Dermis microvascular lymphatic vessel endothelial cell (primary cell): ENCODE measurements at regions not wholly inside any gene's neighbourhood (a gene's known extent, or its start where the extent isn't known, plus 50 kb on each side); places are given as distances from the start of the nearest gene placed in this dataset.
"Not testable (repeated sequence)": the region's sequence is repeated elsewhere in the genome, so short reads cannot be mapped to it uniquely, and the experiment has no call there.

Source experiments
- DNase-seq, 2 donors: peaks; one replicate each; pipeline versions ENCODE4 v3.0.0 to v3.0.0-alpha.2; 2010; ENCODE audit warnings: low read depth in 2 of 2

- DNase-seq, result no peak
Observed at GRCh38 chr3:153370680-153371079, 208.7 kb downstream of the RAP2B start.

- DNase-seq, result no peak
Observed at GRCh38 chr3:153372326-153372725, 210.3 kb downstream of the RAP2B start.

DNA sequence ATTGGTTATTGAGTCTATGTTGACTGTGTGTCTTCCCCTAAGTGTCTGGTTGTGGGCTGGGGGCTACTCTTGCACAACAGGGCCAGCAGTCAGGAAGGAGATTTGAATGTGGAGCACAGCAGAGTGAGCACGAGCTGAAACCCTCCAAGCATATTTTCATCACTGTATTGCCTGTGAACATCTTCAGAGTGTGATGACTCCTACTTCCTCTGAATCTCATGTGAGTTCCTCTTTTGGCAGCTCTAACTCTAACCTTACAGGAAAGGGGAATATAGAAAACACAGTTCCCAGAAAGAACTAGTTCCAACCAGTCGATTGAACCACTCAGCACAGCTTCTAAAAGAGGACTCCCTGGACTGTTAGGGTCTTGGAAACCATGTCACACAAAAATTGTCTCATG lies 211.6 kb downstream of the RAP2B start:
- peak in 1 of 2 donors; percentile 23 for DNase-seq

- not testable (repeated sequence) for DNase-seq
Observed at GRCh38 chr3:153378366-153378765, 216.3 kb downstream of the RAP2B start.

GRCh38 chr3:153379516-153379915 lies 217.5 kb downstream of the RAP2B start:
- DNase-seq, result no peak

- DNase-seq, result no peak
Observed at GRCh38 chr3:153385343-153385742, 223.3 kb downstream of the RAP2B start.

DNA sequence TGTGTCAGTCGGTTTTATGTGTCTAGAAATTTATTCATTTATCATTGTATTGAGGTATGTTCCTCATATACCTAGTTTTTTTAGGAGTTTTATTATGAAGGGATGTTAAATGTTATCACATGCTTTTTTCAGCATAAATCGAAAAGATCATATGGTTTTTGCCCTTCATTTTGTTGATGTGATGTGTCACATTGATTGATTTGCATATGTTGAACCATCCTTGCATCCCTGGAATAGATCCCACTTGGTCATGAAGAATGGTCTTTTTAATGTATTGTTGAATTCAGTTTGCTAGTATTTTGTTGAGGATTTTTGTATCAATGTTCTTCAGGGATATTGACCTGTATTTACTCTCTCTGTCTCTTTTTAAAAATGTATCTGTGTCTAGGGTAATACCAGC lies 230.3 kb downstream of the RAP2B start:
- no peak for DNase-seq

- no peak for DNase-seq
Observed at GRCh38 chr3:153394017-153394416, 232.0 kb downstream of the RAP2B start.

DNA sequence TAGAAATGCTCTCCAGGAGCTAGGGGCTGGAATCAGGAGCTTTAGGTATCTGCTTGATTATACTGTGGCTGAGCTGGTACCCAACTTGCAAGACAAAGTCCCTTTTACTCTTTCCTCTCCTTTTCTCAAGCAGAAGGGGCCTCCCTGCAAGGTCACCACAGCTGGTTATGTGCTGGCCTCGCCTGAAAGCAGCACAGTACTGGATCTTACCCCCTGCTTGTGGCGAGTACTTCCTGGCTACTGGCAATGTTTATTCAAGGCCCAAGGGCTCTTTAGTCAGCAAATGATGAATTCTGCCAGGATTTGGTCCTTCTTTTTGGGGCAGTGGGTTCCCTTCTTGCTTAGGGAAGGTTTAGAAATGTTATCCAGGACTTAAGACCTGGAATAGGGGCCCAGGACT lies 234.6 kb downstream of the RAP2B start:
- no peak for DNase-seq

DNA sequence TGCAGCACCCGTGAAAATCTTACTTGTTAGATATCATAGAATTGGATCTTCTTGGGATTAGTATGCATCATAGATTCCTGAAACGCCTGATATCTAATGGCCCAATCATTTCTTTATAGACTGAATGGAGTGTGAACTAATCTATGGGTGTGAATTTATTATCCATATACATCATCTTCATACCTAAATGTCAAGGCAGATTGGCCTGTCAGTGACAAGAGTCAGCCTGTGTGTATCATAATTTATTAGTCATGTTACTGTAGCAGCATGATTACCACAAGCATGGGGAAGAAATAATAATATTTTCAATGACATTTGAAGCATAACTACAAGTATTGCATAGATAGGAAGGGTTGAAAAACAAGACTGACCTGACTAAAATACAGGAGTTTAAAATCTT lies 235.8 kb downstream of the RAP2B start:
- no peak for DNase-seq

DNA sequence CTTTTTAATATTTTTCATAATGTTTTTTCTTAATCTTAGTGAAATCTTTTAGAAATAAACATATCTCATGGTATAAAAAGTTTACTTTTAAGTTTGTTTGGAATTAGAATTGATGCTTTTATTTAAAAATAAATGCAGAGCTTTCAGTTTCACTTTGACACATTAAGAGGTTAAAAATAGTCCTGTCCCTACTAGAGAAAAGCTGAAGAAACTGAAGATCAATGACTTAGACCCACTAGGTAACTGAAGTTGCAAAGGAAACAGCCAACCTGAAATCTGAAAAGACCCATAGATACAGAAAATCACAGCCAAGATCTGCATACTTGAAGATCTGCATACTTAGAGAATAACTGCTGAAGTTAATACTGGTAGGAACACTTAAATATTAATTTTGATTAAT lies 237.6 kb downstream of the RAP2B start:
- DNase-seq, result no peak

GRCh38 chr3:153400641-153401040 lies 238.6 kb downstream of the RAP2B start:
- no peak for DNase-seq

- DNase-seq, result no peak
Observed at GRCh38 chr3:153404157-153404556, 242.1 kb downstream of the RAP2B start.

GRCh38 chr3:153405320-153405719 lies 243.3 kb downstream of the RAP2B start:
- not testable (repeated sequence) for DNase-seq

- DNase-seq, result no peak
Observed at GRCh38 chr3:153410517-153410916, 248.5 kb downstream of the RAP2B start.

DNA sequence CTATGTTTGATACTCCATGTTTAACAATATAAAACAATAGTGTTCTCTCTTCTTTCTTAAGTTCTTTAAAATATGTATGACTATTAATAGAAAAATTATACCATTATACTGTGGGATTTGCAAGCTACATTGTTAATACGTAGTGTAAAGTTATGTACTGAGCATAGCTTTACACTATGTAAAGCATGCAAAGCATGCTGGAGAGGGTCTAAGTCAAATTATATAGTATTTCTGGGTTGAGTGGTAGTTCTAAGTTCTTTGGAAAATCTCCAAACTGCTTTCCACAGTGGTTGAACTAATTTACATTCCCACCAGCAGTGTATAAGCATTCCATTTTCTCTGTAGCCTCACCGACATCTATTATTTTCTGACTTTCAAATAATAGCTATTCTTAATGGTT lies 253.0 kb downstream of the RAP2B start:
- DNase-seq, result no peak

DNA sequence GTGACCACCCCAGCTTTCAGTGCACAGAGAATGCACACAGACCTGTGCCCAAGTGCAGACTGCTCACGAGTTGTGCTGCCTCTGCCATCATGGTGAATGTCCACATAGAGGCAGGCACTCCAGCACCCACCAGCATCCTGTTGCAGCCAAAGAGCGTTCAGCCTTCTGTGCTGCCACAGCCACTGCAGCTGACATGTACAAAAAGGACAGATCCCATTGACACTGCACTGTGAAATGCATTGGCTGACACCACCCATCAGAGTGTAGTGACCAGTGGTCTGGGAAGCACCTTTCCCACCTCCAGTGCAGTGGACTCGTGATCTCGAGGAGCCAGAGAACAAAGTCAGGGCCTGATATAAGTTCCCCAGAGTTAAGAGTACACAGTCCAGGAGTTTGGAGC lies 260.3 kb downstream of the RAP2B start:
- DNase-seq, result no peak

DNA sequence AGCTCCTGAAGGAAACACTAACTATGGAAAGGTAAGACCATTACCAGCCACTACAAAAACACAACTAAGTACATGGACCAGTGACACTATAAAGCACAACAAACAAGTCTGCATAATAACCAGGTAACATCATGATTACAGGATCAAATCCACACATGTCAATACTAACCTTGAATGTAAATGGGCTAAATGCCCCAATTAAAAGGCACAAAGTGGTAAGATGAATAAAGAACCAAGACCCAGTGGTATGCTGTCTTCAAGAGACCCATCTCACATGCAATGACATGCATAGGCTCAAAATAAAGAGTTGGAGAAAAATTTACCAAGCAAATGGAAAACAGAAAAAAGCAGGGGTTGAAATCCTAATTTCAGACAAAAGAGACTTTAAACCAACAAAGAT lies 261.8 kb downstream of the RAP2B start:
- not testable (repeated sequence) for DNase-seq

DNA sequence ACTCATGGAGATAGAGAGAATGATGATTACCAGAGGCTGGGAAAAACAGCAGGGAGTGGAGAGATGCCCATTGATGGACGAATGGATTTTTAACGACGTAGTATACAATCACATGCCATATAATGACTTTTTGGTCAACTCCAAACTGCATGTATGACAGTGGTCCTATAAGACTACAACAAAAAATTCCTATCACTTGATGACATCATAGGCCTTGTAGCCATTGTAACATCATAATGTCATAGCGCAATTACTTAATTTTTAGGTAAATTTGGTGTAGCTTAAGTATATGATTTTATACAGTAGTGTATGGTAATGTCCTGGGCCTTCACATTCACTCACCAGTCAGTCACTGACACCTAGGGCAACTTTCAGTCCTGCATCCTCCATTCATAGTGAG lies 264.3 kb downstream of the RAP2B start:
- no peak for DNase-seq

GRCh38 chr3:153426803-153427202 lies 264.8 kb downstream of the RAP2B start:
- DNase-seq, result no peak

- DNase-seq, result peak; percentile 36 to 72
Observed at GRCh38 chr3:153429821-153430220, 267.8 kb downstream of the RAP2B start.

- no peak for DNase-seq
Observed at GRCh38 chr3:153431076-153431475, 269.1 kb downstream of the RAP2B start.

GRCh38 chr3:153437666-153438065 lies 275.6 kb downstream of the RAP2B start:
- no peak for DNase-seq

DNA sequence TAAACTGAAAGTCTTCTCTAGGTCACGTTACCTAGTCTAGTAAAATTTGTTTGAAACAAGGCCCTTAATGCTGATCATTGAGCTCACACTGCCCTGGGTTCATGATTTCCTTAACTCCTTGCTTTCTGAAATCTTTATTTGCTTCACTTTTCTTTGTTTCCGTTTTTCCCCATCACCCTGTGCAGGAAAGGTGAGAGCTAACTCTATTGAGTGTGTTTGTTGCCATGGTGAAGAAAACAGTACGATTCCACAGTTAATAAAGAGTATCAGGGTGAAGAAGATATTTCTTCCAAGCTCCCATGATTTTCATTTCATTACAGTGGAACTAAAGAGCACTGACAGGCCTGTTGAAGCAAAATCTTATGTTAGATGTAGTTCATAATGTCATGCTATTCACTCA lies 276.2 kb downstream of the RAP2B start:
- no peak for DNase-seq

- peak in 1 of 2 donors; percentile 12 for DNase-seq
Observed at GRCh38 chr3:153439780-153440179, 277.8 kb downstream of the RAP2B start.
